Mesodermal cell (in vitro differentiated cells): ENCODE measurements at regions not wholly inside any gene's neighbourhood (a gene's known extent, or its start where the extent isn't known, plus 50 kb on each side); places are given as distances from the start of the nearest gene placed in this dataset.

ENCODE experiments used
- H3K27ac ChIP-seq: 2 replicates; pipeline ENCODE4 v1.7.0; 2013; ENCODE audit warnings: mild to moderate bottlenecking, low read depth, low read length, moderate library complexity; ENCODE audit not compliant: severe bottlenecking
- H3K36me3 ChIP-seq: 2 replicates; pipeline ENCODE4 v1.7.1; 2013; ENCODE audit warnings: mild to moderate bottlenecking, low read length, moderate library complexity; ENCODE audit not compliant: control insufficient read depth, insufficient read depth
- H3K4me1 ChIP-seq: one replicate; pipeline ENCODE4 v1.7.1; 2013; ENCODE audit warnings: mild to moderate bottlenecking, low read length; ENCODE audit not compliant: insufficient read depth, control insufficient read depth, poor library complexity, severe bottlenecking
- H3K4me3 ChIP-seq: 2 replicates; pipeline ENCODE4 v1.7.0; 2013; ENCODE audit warnings: low read length, control low read depth, mild to moderate bottlenecking; ENCODE audit not compliant: insufficient read depth, poor library complexity, severe bottlenecking; ENCODE audit errors: extremely low read depth
- H3K9me3 ChIP-seq: 2 replicates; pipeline ENCODE4 v1.7.1; 2013; ENCODE audit warnings: mild to moderate bottlenecking, low read length, moderate library complexity; ENCODE audit not compliant: control insufficient read depth
- WGBS, 2 experiments: methylation state at CpG; one replicate each; pipeline ENCODE4 v1.1.5; 2013; ENCODE audit warnings: missing lambda C conversion rate in 2 of 2; ENCODE audit not compliant: insufficient coverage in 2 of 2; 5-methylcytosine and 5-hydroxymethylcytosine counted together

DNA sequence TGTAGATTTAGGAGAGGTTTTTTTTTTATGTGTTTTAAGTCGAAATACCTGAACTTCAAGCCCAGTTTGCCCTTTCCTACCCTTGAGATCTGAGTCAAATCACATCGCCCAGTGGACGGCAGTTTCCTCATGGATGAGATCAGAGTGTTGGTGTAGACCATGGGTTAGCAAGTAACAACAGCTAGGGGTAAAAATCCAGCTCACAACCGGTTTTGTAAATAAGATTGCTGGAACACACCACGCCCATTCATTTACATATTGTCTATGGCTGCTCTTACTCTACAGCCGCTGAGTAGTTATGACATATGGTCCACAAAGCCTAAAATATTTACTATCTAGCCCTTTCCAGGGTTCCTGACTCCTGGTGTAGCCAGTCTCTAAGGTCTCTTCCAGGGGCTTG is 158.5 kb upstream of the PLEKHG7 start:
- Histone ChIP-seq H3K4me1 (peaks cover 7% of the 10 kb centered on the region), H3K9me3 (no peaks in the 10 kb centered on the region), H3K36me3 (no peaks in the 10 kb centered on the region), H3K27ac (no peak overlapping the region), H3K4me3 (no peak overlapping the region)
- WGBS, 2 experiments: 75 to 86% methylated on average over 4 to 5 of the region's 6 CpGs

DNA sequence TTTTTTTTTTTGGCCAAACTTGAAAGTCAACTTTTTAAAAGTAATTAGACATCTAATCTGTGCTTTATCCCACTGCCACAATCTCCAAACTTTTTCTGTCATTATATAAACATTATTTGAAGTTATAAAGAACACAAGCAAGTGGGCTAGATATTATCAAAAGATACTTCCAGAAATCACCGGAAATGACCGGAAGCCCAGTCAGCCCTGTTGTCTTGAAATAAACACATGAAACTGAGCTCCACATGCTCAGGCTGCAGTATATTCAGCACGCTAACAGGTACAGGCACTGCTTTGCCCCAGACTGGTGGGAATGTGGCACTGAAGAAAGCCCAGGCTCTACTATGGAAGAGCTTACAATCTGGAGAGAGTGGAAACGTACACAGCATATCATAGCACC is 158.9 kb upstream of the PLEKHG7 start:
- Histone ChIP-seq H3K36me3 (no peaks in the 10 kb centered on the region), H3K27ac (no peak overlapping the region), H3K4me3 (no peak overlapping the region), H3K4me1 (peaks cover 12% of the 10 kb centered on the region), H3K9me3 (no peaks in the 10 kb centered on the region)
- WGBS, 2 experiments: 86 to 89% methylated on average over 2 of the region's 4 CpGs

DNA sequence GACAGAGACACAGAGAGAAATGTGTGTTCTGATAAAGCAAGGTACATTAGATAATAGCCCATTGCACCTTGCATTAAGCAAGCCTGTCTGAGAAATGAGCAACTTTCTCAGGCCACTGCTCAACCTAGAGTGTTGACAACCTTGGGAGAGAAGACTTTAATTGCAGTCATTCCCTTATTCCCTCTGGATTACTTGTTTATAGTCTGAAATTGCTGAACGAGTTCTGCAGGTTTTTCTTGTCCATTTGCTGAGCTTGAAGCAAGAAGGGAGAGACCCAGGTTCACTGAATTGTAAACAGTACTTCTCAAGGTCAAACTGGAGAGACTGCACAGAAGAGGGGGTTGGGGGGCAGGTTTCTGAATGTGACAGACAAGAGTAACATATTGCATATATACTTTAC is 159.4 kb upstream of the PLEKHG7 start:
- Histone ChIP-seq H3K4me1 (peaks cover 13% of the 10 kb centered on the region), H3K9me3 (no peaks in the 10 kb centered on the region), H3K36me3 (no peaks in the 10 kb centered on the region), H3K4me3 (no peak overlapping the region), H3K27ac (no peak overlapping the region)
- WGBS, 2 experiments: 83% methylated on average over 1 of the region's 1 CpG; no CpG with 5 or more reads in 1 of the 2 experiments

DNA sequence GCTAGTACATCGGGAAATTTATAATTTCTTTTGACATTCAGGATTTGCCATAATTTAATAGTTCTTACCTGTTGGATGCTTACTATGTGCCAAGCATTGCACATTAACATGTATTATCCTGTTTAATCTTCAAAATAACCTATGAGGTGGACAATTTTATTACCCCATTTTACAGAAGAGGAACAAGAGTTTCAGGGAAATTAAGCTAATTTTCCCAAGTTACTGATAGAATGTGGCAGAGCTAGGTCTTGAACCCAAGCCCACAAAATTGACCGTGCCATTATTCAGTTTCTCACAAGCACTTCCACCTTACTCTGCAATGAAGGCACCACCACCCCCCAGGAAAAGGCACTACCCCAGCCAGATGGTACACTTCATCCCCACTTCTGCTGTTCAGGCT is 161.1 kb upstream of the PLEKHG7 start:
- peaks cover 21% of the 10 kb centered on the region for H3K4me1 ChIP-seq
- 80 to 100% methylated on average over 1 of the region's 2 CpGs for WGBS, 2 experiments
- no peaks in the 10 kb centered on the region for H3K9me3 ChIP-seq
- H3K4me3 ChIP-seq: no peak overlapping the region
- no peak overlapping the region for H3K27ac ChIP-seq
- no peaks in the 10 kb centered on the region for H3K36me3 ChIP-seq

DNA sequence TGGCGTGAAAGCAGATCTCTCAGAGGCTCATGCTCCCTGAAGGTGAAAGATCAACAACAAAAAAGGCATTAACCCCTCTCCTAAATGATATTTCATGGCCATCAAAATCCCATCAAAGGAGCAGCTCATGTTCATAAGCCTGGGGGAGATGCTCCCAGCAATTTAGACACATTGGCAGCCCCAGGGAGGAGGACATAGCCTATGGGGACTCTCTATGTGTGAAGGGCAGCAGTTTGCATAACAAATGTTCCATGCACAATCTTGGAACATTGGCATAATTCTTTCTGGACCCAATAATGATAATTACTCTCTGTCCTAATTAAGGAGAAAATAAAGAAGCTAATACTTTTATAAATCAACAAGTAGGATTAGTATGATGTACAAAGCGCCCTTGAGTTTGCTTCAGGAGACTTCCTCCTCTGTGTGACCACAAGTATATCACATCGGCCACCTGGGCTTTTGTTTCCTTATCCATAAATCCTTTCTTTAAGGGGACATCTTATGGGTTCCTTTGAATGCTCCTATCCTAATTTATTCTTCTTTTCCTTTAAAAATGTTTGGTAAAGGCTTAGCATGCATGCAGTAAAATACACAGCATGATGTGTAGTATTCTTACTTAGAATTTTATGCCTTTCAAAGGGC is 161.9 kb upstream of the PLEKHG7 start:
- H3K4me1 ChIP-seq: peaks cover 21% of the 10 kb centered on the region
- no peak overlapping the region for H3K4me3 ChIP-seq
- no peak overlapping the region for H3K27ac ChIP-seq
- 75 to 100% methylated on average over 1 of the region's 3 CpGs for WGBS, 2 experiments
- H3K36me3 ChIP-seq: no peaks in the 10 kb centered on the region
- H3K9me3 ChIP-seq: no peaks in the 10 kb centered on the region

DNA sequence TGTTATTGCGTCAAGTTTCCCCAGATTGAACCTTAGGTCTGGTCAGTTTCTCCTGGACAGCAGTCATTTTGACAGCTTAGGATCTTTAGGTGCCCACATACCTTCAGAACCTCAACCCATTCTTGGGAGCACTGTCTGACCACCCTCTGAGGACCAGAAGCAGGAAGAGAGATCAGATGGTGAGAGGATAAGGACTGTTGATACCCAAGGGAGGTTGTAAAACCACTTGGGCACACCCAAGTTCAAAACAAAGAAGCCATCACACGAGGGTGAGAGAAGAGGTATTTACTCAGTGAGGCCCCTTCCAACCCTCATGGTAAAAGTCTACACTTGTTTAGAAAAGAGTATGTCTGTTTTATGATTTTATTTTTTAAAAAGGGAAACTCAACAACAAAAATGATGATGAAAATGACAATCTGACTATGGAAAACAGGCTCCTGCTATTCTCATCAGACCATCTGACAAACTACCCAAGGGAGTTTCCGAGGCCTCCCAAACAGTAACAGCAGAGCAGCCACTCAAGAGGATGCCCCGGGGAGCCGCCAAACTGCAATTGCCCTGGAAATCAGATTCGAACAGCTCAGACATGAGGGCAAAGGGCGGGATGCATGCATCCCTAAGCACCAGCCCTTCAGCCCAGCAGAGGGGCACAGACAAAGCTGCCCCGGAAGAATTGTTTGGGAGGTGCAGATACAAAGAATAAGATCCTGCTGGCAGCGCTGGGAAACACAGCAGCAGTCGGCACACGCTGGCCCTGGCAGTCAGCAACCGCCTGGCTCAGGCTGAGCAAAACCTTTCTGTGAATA is 162.6 kb upstream of the PLEKHG7 start:
- Histone ChIP-seq H3K27ac (no peak overlapping the region), H3K36me3 (no peaks in the 10 kb centered on the region), H3K4me1 (peaks cover 21% of the 10 kb centered on the region), H3K9me3 (no peaks in the 10 kb centered on the region), H3K4me3 (no peak overlapping the region)
- WGBS, 2 experiments: 65 to 77% methylated on average over 8 to 10 of the region's 12 CpGs

DNA sequence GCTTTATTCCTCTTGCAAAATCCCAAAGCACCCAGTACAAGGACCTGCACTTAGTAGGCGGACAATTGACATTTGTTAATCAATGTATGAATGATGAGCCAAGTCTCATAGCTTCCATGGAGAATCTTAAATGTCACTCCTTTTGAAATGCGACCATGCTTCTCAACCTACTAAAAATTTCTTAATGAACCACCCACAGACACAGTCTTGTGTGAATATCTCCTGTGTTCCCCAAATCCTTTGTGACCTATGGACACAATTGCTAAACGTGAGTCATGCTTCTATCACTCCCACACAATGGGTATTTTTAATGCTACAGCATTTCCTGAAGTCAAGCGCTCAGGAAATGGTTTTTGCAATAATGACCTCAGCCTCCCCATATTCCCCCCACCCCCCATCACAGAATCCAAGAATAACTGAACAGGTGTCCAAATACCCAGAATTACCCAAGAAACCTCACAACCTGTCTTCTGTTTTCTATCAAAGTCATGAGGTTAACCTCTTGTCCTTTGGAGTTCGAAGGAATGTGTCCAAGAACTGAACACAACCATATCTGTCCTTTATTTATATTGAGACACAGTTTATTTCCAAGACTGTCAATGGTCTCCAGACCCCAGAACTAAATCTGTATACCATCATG is 163.6 kb upstream of the PLEKHG7 start:
- Histone ChIP-seq H3K4me3 (no peak overlapping the region), H3K9me3 (no peaks in the 10 kb centered on the region), H3K4me1 (peaks cover 21% of the 10 kb centered on the region), H3K27ac (no peak overlapping the region), H3K36me3 (no peaks in the 10 kb centered on the region)
- WGBS, 2 experiments: 74 to 84% methylated on average over 3 to 5 of the region's 5 CpGs

DNA sequence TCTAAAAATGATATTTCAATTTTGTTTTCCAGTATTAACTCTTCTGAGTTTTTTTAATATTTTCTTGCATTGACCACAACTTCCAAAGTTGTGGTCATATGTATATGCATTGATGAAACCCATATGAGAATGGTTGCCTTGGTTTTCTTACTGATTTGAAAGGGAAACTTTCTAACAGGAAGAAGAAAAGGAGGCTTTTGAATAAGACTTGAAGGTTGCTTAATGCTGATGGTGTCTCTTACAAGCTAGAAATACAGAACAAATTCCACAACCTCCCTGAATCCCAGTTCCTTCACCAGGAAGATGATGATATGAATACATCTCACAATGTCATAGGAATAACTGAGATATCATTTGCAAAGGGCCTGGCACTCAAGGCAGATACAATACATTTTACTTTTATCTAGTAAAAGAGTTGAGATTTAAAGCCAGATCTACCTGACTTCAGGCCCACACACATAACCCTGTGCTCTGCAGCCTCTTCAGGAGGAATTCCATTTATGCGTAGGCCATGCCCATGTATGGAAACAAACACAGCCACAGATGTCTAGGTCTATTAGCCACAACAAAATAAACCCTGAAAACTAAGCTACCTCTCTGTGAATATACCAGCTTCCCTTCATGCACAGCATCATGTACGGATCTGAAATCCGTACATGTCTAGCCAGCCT is 165.4 kb upstream of the PLEKHG7 start:
- WGBS, 2 experiments: 80% methylated on average over 1 of the region's 3 CpGs; no CpG with 5 or more reads in 1 of the 2 experiments
- no peak overlapping the region for H3K27ac ChIP-seq

DNA sequence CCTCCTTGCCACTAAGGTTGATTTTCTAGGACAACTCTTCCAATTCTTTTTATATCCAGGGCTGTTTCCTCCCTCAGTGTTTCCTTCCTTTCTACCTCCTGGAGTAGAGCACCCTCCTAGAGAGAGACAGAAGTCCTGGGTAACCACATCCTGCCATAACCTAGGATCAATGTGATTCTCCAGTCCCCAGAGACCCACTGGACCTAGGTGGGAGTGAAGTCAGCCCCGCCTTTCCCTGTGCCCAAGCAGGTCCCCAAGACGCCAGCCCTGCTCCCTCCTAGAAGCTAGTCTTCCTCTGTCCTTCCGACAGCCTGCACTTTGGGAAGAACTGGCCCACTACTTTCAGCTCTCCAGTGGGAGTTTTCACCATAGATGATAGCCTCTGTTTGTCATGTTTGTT is 166.8 kb upstream of the PLEKHG7 start:
- H3K4me1 ChIP-seq: peaks cover 21% of the 10 kb centered on the region
- no peaks in the 10 kb centered on the region for H3K9me3 ChIP-seq
- H3K36me3 ChIP-seq: no peaks in the 10 kb centered on the region
- no peak overlapping the region for H3K27ac ChIP-seq
- H3K4me3 ChIP-seq: no peak overlapping the region
- WGBS, 2 experiments: 80 to 100% methylated on average over 1 to 2 of the region's 3 CpGs

More for the DNA sequence above, 165.4 kb upstream of the PLEKHG7 start:
- Histone ChIP-seq H3K4me3 (no peak overlapping the region), H3K36me3 (no peaks in the 10 kb centered on the region), H3K9me3 (no peaks in the 10 kb centered on the region), H3K4me1 (peaks cover 21% of the 10 kb centered on the region)

DNA sequence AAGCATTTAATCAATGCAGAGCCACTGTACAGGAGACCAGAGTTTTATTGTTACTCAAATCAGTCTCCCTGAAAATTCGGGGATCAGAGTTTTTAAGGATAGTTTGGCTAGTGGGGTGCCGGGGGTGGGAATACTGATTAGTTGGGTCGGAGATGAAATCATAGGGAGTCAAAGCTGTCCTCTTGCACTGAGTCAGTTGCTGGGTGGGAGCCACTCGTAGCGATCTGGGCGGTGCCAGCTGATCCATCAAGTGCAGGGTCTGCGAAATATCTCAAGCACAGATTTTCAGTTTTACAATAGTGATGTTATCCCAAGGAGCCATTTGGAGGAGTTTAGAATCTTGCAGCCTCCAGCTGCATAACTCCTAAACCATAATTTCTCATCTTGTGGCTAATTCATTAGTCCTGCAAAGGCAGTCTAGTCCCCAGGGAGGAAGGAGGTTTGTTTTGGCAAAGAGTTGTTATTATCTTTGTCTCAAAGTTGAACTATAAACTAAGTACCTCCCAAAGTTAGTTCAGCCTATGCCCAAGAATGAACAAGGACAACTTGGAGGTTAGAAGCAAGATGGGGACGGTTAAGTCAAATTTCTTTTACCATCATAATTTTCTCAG is 169.4 kb upstream of the PLEKHG7 start:
- Histone ChIP-seq H3K4me3 (no peak overlapping the region), H3K4me1 (peaks cover 7% of the 10 kb centered on the region), H3K9me3 (no peaks in the 10 kb centered on the region), H3K36me3 (no peaks in the 10 kb centered on the region), H3K27ac (no peak overlapping the region)
- WGBS, 2 experiments: 90 to 96% methylated on average over 5 of the region's 8 CpGs
